Vagina (tissue), 2 donors: ENCODE measurements at regions not wholly inside any gene's neighbourhood (a gene's known extent, or its start where the extent isn't known, plus 50 kb on each side); places are given as distances from the start of the nearest gene placed in this dataset.

Experiments used
- POLR2A ChIP-seq, 2 donors: fragments of 450-650 bp; IDR thresholded peaks; one replicate each; pipeline ENCODE4 v1.6.1; 2017; ENCODE audit warnings: antibody characterized with exemption in 2 of 2, mild to moderate bottlenecking in 2 of 2, moderate library complexity in 2 of 2
- POLR2AphosphoS5 ChIP-seq, 2 donors: sonication (generic); formaldehyde crosslinking; IDR thresholded peaks; one replicate each; pipeline ENCODE4 v1.9.0; 2017; ENCODE audit warnings: antibody characterized with exemption in 2 of 2, mild to moderate bottlenecking in 2 of 2, low read depth in 1 of 2; ENCODE audit not compliant: insufficient read depth in 1 of 2
- TF ChIP-seq, protein P1 (sequence below), 3 experiments: fragments of 450-650 bp in 2 of 3; fragments of 200-600 bp in 1 of 3; sonication (generic) in 1 of 3; IDR thresholded peaks; one replicate each; pipeline ENCODE4 v1.5.1; 2017 to 2019; ENCODE audit warnings: antibody characterized with exemption in 3 of 3, mild to moderate bottlenecking in 2 of 3, moderate library complexity in 2 of 3

GRCh38 chr6:2429460-2429859 is 184.1 kb upstream of the GMDS start:
- TF ChIP-seq POLR2A (IDR thresholded peaks at IDR 0.05) (no peak), POLR2AphosphoS5 (IDR thresholded peaks at IDR 0.05; ENCODE audit: insufficient read depth in 1 of 2, low read depth in 1 of 2) (no peak)
- TF ChIP-seq, protein P1, sequence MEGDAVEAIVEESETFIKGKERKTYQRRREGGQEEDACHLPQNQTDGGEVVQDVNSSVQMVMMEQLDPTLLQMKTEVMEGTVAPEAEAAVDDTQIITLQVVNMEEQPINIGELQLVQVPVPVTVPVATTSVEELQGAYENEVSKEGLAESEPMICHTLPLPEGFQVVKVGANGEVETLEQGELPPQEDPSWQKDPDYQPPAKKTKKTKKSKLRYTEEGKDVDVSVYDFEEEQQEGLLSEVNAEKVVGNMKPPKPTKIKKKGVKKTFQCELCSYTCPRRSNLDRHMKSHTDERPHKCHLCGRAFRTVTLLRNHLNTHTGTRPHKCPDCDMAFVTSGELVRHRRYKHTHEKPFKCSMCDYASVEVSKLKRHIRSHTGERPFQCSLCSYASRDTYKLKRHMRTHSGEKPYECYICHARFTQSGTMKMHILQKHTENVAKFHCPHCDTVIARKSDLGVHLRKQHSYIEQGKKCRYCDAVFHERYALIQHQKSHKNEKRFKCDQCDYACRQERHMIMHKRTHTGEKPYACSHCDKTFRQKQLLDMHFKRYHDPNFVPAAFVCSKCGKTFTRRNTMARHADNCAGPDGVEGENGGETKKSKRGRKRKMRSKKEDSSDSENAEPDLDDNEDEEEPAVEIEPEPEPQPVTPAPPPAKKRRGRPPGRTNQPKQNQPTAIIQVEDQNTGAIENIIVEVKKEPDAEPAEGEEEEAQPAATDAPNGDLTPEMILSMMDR (IDR thresholded peaks at IDR 0.05) = no peak
